ENCODE measurements at regions not wholly inside any gene's neighbourhood (a gene's known extent, or its start where the extent isn't known, plus 50 kb on each side); places are given as distances from the start of the nearest gene placed in this dataset.

DNA sequence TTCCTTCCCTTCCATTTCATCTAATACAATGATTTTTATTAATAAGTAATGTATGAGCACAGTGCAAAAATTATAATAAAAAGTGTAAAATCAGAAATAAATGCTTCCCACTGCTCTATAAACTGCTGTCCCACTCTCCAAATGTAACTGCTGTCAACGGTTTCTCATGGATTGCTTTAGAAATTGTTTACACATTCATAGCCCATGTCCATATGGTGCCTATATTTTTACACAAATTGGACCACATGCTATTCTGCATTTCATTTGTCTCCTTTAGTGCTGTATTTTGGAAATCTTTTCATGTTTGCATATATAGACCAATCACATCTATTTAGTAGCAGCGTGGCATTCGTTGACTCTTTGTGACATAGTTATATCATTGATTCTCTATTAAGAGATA, 164.7 kb upstream of the SLCO3A1 start:
- H3K27me3 Mint-ChIP-seq (ENCODE audit: unreplicated experiment): no peaks in the 10 kb centered on the region
- H3K36me3 Mint-ChIP-seq (ENCODE audit: unreplicated experiment): no peaks in the 10 kb centered on the region
- DNase-seq (ENCODE audit: extremely low spot score, unreplicated experiment): no peak
- H3K9me3 Mint-ChIP-seq (ENCODE audit: unreplicated experiment): no peaks in the 10 kb centered on the region
- H3K4me1 Mint-ChIP-seq (ENCODE audit: unreplicated experiment): no peaks in the 10 kb centered on the region
- H3K27ac Mint-ChIP-seq (ENCODE audit: unreplicated experiment): no peak overlapping the region
- TF ChIP-seq, protein P1, sequence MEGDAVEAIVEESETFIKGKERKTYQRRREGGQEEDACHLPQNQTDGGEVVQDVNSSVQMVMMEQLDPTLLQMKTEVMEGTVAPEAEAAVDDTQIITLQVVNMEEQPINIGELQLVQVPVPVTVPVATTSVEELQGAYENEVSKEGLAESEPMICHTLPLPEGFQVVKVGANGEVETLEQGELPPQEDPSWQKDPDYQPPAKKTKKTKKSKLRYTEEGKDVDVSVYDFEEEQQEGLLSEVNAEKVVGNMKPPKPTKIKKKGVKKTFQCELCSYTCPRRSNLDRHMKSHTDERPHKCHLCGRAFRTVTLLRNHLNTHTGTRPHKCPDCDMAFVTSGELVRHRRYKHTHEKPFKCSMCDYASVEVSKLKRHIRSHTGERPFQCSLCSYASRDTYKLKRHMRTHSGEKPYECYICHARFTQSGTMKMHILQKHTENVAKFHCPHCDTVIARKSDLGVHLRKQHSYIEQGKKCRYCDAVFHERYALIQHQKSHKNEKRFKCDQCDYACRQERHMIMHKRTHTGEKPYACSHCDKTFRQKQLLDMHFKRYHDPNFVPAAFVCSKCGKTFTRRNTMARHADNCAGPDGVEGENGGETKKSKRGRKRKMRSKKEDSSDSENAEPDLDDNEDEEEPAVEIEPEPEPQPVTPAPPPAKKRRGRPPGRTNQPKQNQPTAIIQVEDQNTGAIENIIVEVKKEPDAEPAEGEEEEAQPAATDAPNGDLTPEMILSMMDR (IDR thresholded peaks at IDR 0.05): no peak
- H3K4me3 Mint-ChIP-seq (ENCODE audit: unreplicated experiment): no peak overlapping the region

DNA sequence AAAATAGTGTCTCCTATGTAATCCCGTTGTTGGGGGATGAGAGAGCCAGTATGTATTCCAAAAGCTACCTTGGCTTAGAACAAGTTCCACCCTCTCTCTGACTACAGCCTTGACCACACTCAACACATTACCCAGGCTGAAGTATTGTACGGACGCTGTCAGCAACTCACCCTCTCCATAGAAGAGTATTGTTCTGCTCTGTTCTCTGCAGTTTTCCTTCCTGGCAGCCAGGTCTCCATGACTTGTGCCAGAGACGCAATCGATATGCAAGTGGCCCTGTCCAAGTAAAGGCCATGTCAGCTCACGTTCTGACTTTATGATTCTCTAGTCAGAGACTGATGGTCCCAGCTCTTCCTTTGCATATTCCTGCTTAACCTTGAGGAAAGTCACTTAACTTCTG, 164.1 kb upstream of the SLCO3A1 start:
- no peaks in the 10 kb centered on the region for H3K36me3 Mint-ChIP-seq (ENCODE audit: unreplicated experiment)
- H3K27ac Mint-ChIP-seq (ENCODE audit: unreplicated experiment): no peak overlapping the region
- no peaks in the 10 kb centered on the region for H3K4me1 Mint-ChIP-seq (ENCODE audit: unreplicated experiment)
- H3K27me3 Mint-ChIP-seq (ENCODE audit: unreplicated experiment): no peaks in the 10 kb centered on the region
- TF ChIP-seq, protein P1 (IDR thresholded peaks at IDR 0.05): no peak
- no peak overlapping the region for H3K4me3 Mint-ChIP-seq (ENCODE audit: unreplicated experiment)
- no peak for DNase-seq (ENCODE audit: extremely low spot score, unreplicated experiment)
- H3K9me3 Mint-ChIP-seq (ENCODE audit: unreplicated experiment): no peaks in the 10 kb centered on the region

DNA sequence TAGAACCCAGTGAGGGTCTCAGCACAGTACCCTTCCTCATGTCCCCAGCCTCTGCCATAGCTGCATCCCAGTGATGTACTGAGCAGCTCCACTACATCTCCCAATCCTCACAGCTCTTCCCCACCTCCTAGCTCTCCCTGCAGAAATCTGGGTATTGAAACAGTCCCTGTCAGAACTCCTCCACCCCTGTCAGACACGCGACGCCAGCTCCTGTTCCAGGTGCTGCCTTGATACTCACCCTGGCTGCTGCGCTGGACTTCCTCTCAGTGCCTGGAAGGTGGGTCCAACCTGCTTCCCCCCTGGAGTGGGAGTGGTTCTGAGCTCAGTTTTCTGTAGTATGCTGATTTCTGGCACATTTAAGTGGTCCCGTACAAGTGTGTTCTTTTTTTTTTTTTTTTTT, 160.9 kb upstream of the SLCO3A1 start:
- H3K4me3 Mint-ChIP-seq (ENCODE audit: unreplicated experiment): no peak overlapping the region
- H3K27me3 Mint-ChIP-seq (ENCODE audit: unreplicated experiment): no peaks in the 10 kb centered on the region
- TF ChIP-seq, protein P1 (IDR thresholded peaks at IDR 0.05): no peak
- H3K9me3 Mint-ChIP-seq (ENCODE audit: unreplicated experiment): no peaks in the 10 kb centered on the region
- no peaks in the 10 kb centered on the region for H3K36me3 Mint-ChIP-seq (ENCODE audit: unreplicated experiment)
- no peaks in the 10 kb centered on the region for H3K4me1 Mint-ChIP-seq (ENCODE audit: unreplicated experiment)
- no peak overlapping the region for H3K27ac Mint-ChIP-seq (ENCODE audit: unreplicated experiment)
- DNase-seq (ENCODE audit: extremely low spot score, unreplicated experiment): no peak

DNA sequence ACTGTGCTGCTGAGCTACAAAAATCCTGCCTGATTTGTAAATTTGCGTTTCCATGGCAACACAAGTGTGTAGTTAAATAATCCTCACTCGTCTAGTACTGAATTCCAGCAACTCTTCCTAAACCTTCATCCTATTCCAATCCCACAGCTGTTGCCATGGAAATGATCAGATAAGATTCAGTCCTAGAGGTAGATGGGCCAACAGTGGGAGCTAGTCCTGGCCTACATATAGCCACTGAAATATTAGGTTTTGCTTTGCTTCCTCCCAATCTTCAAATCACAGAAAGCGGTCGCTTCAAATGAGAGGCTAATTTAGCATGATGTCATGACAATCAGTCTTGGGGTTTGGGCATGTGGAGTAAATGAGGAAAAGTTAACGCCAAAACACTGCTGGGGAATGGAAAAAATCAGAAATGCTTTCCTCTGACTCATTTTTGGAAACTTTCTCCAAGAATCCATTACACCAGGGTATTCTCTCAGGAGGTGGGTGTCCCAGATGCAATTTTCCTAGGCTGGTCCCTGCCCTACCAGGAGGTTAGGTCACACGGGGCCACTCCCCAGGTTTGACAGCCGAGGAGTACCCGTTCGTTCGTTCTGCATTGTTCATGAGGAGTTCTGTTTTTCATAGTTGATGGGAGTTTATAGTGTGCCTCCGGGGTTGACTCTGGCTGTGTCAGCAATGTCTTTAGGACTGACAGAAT, 159.2 kb upstream of the SLCO3A1 start:
- no peaks in the 10 kb centered on the region for H3K4me1 Mint-ChIP-seq (ENCODE audit: unreplicated experiment)
- no peaks in the 10 kb centered on the region for H3K36me3 Mint-ChIP-seq (ENCODE audit: unreplicated experiment)
- H3K4me3 Mint-ChIP-seq (ENCODE audit: unreplicated experiment): no peak overlapping the region
- H3K27ac Mint-ChIP-seq (ENCODE audit: unreplicated experiment): no peak overlapping the region
- no peak for DNase-seq (ENCODE audit: extremely low spot score, unreplicated experiment)
- TF ChIP-seq, protein P1 (IDR thresholded peaks at IDR 0.05): no peak
- no peaks in the 10 kb centered on the region for H3K27me3 Mint-ChIP-seq (ENCODE audit: unreplicated experiment)
- no peaks in the 10 kb centered on the region for H3K9me3 Mint-ChIP-seq (ENCODE audit: unreplicated experiment)

DNA sequence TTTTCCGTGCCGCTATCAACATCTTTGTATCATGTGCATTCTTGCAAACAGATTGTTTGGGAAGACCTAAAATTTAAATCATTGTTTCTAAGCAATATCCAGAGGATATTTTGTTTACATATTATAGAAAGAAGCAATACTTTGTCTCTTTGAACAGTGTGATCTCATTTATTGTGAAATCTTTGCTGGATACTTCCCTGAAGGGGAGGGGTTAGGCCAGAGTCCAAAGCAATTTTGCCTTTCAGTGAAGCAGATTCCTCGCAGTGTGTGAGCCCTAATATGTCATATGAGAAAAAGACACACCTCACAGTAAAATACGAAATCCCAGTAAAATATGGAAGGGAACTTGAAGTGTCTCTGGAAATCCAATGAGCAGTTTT, 158.7 kb upstream of the SLCO3A1 start:
- Mint-ChIP-seq H3K4me1 (ENCODE audit: unreplicated experiment) (no peaks in the 10 kb centered on the region), H3K4me3 (ENCODE audit: unreplicated experiment) (no peak overlapping the region), H3K27me3 (ENCODE audit: unreplicated experiment) (no peaks in the 10 kb centered on the region), H3K9me3 (ENCODE audit: unreplicated experiment) (no peaks in the 10 kb centered on the region), H3K36me3 (ENCODE audit: unreplicated experiment) (no peaks in the 10 kb centered on the region), H3K27ac (ENCODE audit: unreplicated experiment) (no peak overlapping the region)
- TF ChIP-seq, protein P1 (IDR thresholded peaks at IDR 0.05): no peak
- no peak for DNase-seq (ENCODE audit: extremely low spot score, unreplicated experiment)
